GM23248 (cell line): ENCODE measurements at regions not wholly inside any gene's neighbourhood (a gene's known extent, or its start where the extent isn't known, plus 50 kb on each side); places are given as distances from the start of the nearest gene placed in this dataset.
"Not testable (repeated sequence)": the region's sequence is repeated elsewhere in the genome, so short reads cannot be mapped to it uniquely, and the experiment has no call there.

Source experiments
- DNase-seq: peaks from one replicate; pipeline ENCODE4 v3.0.0-alpha.2; 2015
- H2AFZ ChIP-seq: fragments of 200-600 bp; sonication (generic); 2 replicates; pipeline ENCODE4 v1.6.1; 2016; ENCODE audit warnings: antibody characterized with exemption
- H3F3A ChIP-seq: fragments of 200-600 bp; sonication (generic); 2 replicates; pipeline ENCODE4 v1.6.1; 2016; ENCODE audit warnings: mild to moderate bottlenecking, antibody characterized with exemption, mixed run types; ENCODE audit not compliant: insufficient read depth
- H3K27ac ChIP-seq: fragments of 200-600 bp; sonication (generic); 2 replicates; pipeline ENCODE4 v1.5.1; 2016; ENCODE audit warnings: mild to moderate bottlenecking
- H3K27me3 ChIP-seq: fragments of 200-600 bp; sonication (generic); replicated peaks from 2 replicates; pipeline ENCODE4 v1.6.1; 2016; ENCODE audit warnings: mild to moderate bottlenecking; ENCODE audit not compliant: insufficient read depth
- H3K36me3 ChIP-seq: fragments of 200-600 bp; sonication (generic); 2 replicates; pipeline ENCODE4 v1.6.1; 2016; ENCODE audit warnings: low read depth, mild to moderate bottlenecking
- H3K4me1 ChIP-seq: fragments of 200-600 bp; sonication (generic); 2 replicates; pipeline ENCODE4 v1.6.1; 2016; ENCODE audit warnings: mild to moderate bottlenecking; ENCODE audit not compliant: insufficient read depth
- H3K4me2 ChIP-seq: fragments of 200-600 bp; sonication (generic); one replicate; pipeline ENCODE4 v1.6.1; 2016; ENCODE audit warnings: mild to moderate bottlenecking; ENCODE audit not compliant: unreplicated experiment
- H3K4me3 ChIP-seq: fragments of 200-600 bp; sonication (generic); 2 replicates; pipeline ENCODE4 v1.5.1; 2016; ENCODE audit warnings: mild to moderate bottlenecking
- H3K79me2 ChIP-seq: fragments of 200-600 bp; sonication (generic); 2 replicates; pipeline ENCODE4 v1.6.1; 2016; ENCODE audit warnings: mild to moderate bottlenecking; ENCODE audit not compliant: insufficient read depth
- H3K9ac ChIP-seq: fragments of 200-600 bp; sonication (generic); 2 replicates; pipeline ENCODE4 v1.6.1; 2016; ENCODE audit warnings: mild to moderate bottlenecking
- H3K9me2 ChIP-seq: fragments of 200-600 bp; sonication (generic); 2 replicates; pipeline ENCODE4 v1.6.1; 2016; ENCODE audit warnings: mixed run types, mild to moderate bottlenecking, moderate library complexity; ENCODE audit not compliant: insufficient read depth
- H3K9me3 ChIP-seq: fragments of 200-600 bp; sonication (generic); one replicate; pipeline ENCODE4 v1.6.1; 2017; ENCODE audit warnings: low read depth
- H4K20me1 ChIP-seq: fragments of 200-600 bp; sonication (generic); 2 replicates; pipeline ENCODE4 v1.6.0; 2016; ENCODE audit not compliant: insufficient read depth
- EZH2 ChIP-seq: fragments of 200-600 bp; sonication (generic); IDR thresholded peaks from 2 replicates; pipeline ENCODE4 v1.6.1; 2018; ENCODE audit warnings: antibody characterized with exemption, mild to moderate bottlenecking; ENCODE audit not compliant: insufficient read depth, poor library complexity, severe bottlenecking
- EZH2phosphoT487 ChIP-seq: fragments of 200-600 bp; sonication (generic); IDR thresholded peaks from 2 replicates; pipeline ENCODE4 v1.6.1; 2018; ENCODE audit warnings: antibody characterized with exemption, moderate library complexity, mild to moderate bottlenecking, low read depth; ENCODE audit not compliant: insufficient read depth
- WGBS, 2 experiments: methylation state at CpG; one replicate each; pipeline ENCODE4 v1.1.6; 2015 to 2017; ENCODE audit warnings: low lambda C conversion rate in 2 of 2, low coverage in 1 of 2; ENCODE audit errors: missing lambda C conversion rate in 2 of 2; 5-methylcytosine and 5-hydroxymethylcytosine counted together
- in situ Hi-C: fragments of 300-500 bp; cut with MboI; formaldehyde crosslinking; loops from 2 replicates; pipeline ENCODE4 v1.15.0; 2020

GRCh38 chr22:23393721-23394320 lies 186.3 kb downstream of the IGLL1 start:
- WGBS, 2 experiments, result 23 to 67% methylated on average over 6 to 12 of the region's 17 CpGs
- H4K20me1 ChIP-seq, result no peaks in the 10 kb centered on the region
- no peak overlapping the region for H3K4me3 ChIP-seq
- no peak overlapping the region for H3K27ac ChIP-seq
- H3F3A ChIP-seq, result no peaks in the 10 kb centered on the region
- H3K79me2 ChIP-seq, result no peaks in the 10 kb centered on the region
- no peak overlapping the region for H3K4me2 ChIP-seq
- in situ Hi-C loops, result no loop called here
- no peak for TF ChIP-seq EZH2phosphoT487
- TF ChIP-seq EZH2, result no peak
- no peak for DNase-seq
- no peaks in the 10 kb centered on the region for H3K27me3 ChIP-seq
- no peaks in the 10 kb centered on the region for H3K4me1 ChIP-seq
- no peaks in the 10 kb centered on the region for H3K36me3 ChIP-seq
- no peak overlapping the region for H2AFZ ChIP-seq
- no peaks in the 10 kb centered on the region for H3K9me2 ChIP-seq
- H3K9me3 ChIP-seq, result no peaks in the 10 kb centered on the region
- no peak overlapping the region for H3K9ac ChIP-seq

GRCh38 chr22:23393199-23393598 lies 186.9 kb downstream of the IGLL1 start:
- H3K4me1 ChIP-seq, DNase-seq, H3K4me3 ChIP-seq, H3K79me2 ChIP-seq, in situ Hi-C loops, H3K9me2 ChIP-seq, H3F3A ChIP-seq, H3K36me3 ChIP-seq, H3K9me3 ChIP-seq, H3K27me3 ChIP-seq, H3K4me2 ChIP-seq, H3K27ac ChIP-seq, H3K9ac ChIP-seq, H4K20me1 ChIP-seq, H2AFZ ChIP-seq: not testable (repeated sequence)
- WGBS, 2 experiments, result 34 to 39% methylated on average over 9 to 11 of the region's 14 CpGs

GRCh38 chr22:23392420-23393121 lies 187.5 kb downstream of the IGLL1 start:
- no peak for TF ChIP-seq EZH2
- TF ChIP-seq EZH2phosphoT487, result no peak
- Histone ChIP-seq H2AFZ (no peak overlapping the region), H4K20me1 (no peaks in the 10 kb centered on the region), H3K36me3 (no peaks in the 10 kb centered on the region), H3K4me2 (no peak overlapping the region), H3K4me1 (no peaks in the 10 kb centered on the region), H3F3A (no peaks in the 10 kb centered on the region), H3K9me3 (no peaks in the 10 kb centered on the region), H3K79me2 (no peaks in the 10 kb centered on the region), H3K9ac (no peak overlapping the region), H3K27ac (no peak overlapping the region), H3K27me3 (no peaks in the 10 kb centered on the region), H3K4me3 (no peak overlapping the region), H3K9me2 (no peaks in the 10 kb centered on the region)
- in situ Hi-C loops, result no loop called here
- 49 to 61% methylated on average over 9 to 11 of the region's 11 CpGs for WGBS, 2 experiments
- DNase-seq, result no peak

DNA sequence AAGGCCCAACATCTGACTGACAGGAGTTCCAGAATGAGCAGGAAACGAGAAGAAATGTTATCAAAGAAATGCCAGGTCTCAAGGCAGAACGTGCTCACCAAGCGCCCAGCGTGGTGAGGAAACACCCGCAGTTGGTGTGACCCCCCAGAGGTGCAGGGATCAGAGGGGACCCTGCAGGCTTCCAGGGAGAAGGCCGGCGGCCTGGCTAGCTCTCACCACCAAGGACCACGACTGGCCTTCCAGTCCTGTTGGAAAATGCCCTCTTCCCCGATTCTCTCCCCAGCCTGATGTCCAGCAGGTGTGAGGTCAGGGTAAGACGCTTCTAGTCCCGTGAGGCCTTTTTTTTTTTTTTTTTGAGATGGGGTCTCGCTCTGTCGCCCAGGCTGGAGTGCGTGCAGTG lies 189.1 kb downstream of the IGLL1 start:
- Histone ChIP-seq H3K4me1 (no peaks in the 10 kb centered on the region), H3K4me3 (no peak overlapping the region), H3K27ac (no peak overlapping the region), H3K9me3 (no peaks in the 10 kb centered on the region), H3K27me3 (no peaks in the 10 kb centered on the region), H3F3A (no peaks in the 10 kb centered on the region), H3K4me2 (no peak overlapping the region), H3K9ac (no peak overlapping the region), H3K36me3 (no peaks in the 10 kb centered on the region), H4K20me1 (no peaks in the 10 kb centered on the region), H3K9me2 (no peaks in the 10 kb centered on the region), H2AFZ (no peak overlapping the region), H3K79me2 (no peaks in the 10 kb centered on the region)
- no peak for TF ChIP-seq EZH2phosphoT487
- TF ChIP-seq EZH2, result no peak
- WGBS, 2 experiments, result 61 to 69% methylated on average over 13 to 14 of the region's 14 CpGs
- no peak for DNase-seq
- in situ Hi-C loops, result no loop called here
